A549 (cell line): ENCODE measurements at regions not wholly inside any gene's neighbourhood (a gene's known extent, or its start where the extent isn't known, plus 50 kb on each side); places are given as distances from the start of the nearest gene placed in this dataset.
"Not testable (repeated sequence)": the region's sequence is repeated elsewhere in the genome, so short reads cannot be mapped to it uniquely, and the experiment has no call there.

Experiments used
- ATAC-seq, 2 experiments: fragments of 200-7000 bp in 1 of 2; fragments of >200 bp in 1 of 2; cut with Nextera tagmentation in 1 of 2; cut with Tn5 transposase in 1 of 2; 3 replicates each; pipeline versions ENCODE4 v1.8.0 to v1.9.1; 2018 to 2020; ENCODE audit warnings: mild to moderate bottlenecking in 1 of 2, moderate library complexity in 1 of 2
- CTCF ChIA-PET: fragments of 300-600 bp; sonication (Branson Sonifier 250); formaldehyde crosslinking; extraction: SDS; loops from one replicate; lab custom pipeline; 2021; ENCODE audit warnings: antibody characterized with exemption, inconsistent platforms; lab: Yijun Ruan, JAX
- POLR2A ChIA-PET: fragments of 350-600 bp; formaldehyde crosslinking; extraction: SDS; loops from one replicate; lab custom pipeline; 2021; ENCODE audit warnings: antibody characterized with exemption, inconsistent platforms; lab: Yijun Ruan, JAX
- DNase-seq, 2 experiments: peaks; one replicate each; pipeline versions ENCODE4 v3.0.0 to v3.0.0-alpha.2; 2011 to 2016; ENCODE audit warnings: low read depth in 1 of 2, low spot score in 1 of 2
- FAIRE-seq: peaks from 2 replicates; lab custom pipeline; 2011; peaks lifted over from hg19 to GRCh38; lab: Jason Lieb, UNC
- H3K27ac ChIP-seq, 2 experiments: fragments of >200 bp; sonication (Bioruptor Twin); formaldehyde crosslinking; 3 replicates each; pipeline ENCODE4 v1.5.1; 2016 to 2017
- H3K4me1 ChIP-seq: fragments of >200 bp; sonication (Bioruptor Twin); formaldehyde crosslinking; 3 replicates; pipeline ENCODE4 v1.6.1; 2016
- H3K4me2 ChIP-seq: fragments of >200 bp; sonication (Bioruptor Twin); formaldehyde crosslinking; 3 replicates; pipeline ENCODE4 v1.6.1; 2016
- H3K4me3 ChIP-seq: fragments of >200 bp; sonication (Bioruptor Twin); formaldehyde crosslinking; 3 replicates; pipeline ENCODE4 v1.5.1; 2016
- H3K9me3 ChIP-seq: fragments of >200 bp; sonication (Bioruptor Twin); formaldehyde crosslinking; 3 replicates; pipeline ENCODE4 v1.6.1; 2016
- BHLHE40 ChIP-seq: IDR thresholded peaks from 2 replicates; pipeline ENCODE4 v1.6.1; 2012; ENCODE audit warnings: low read depth, low read length, inconsistent platforms
- CBX2 ChIP-seq: fragments of 200-600 bp; sonication (generic); IDR thresholded peaks from 2 replicates; pipeline ENCODE4 v1.6.1; 2016; ENCODE audit warnings: low read depth, mild to moderate bottlenecking, borderline replicate concordance
- CHD4 ChIP-seq: fragments of 200-600 bp; sonication (generic); IDR thresholded peaks from 2 replicates; pipeline ENCODE4 v1.6.1; 2016; ENCODE audit warnings: antibody characterized with exemption, mild to moderate bottlenecking, borderline replicate concordance
- EHMT2 ChIP-seq: fragments of 200-600 bp; sonication (generic); IDR thresholded peaks from 2 replicates; pipeline ENCODE4 v1.6.1; 2016; ENCODE audit warnings: antibody characterized with exemption, low read depth, mild to moderate bottlenecking, moderate library complexity
- GATA3 ChIP-seq: IDR thresholded peaks from 2 replicates; pipeline ENCODE4 v1.6.1; 2012; ENCODE audit warnings: borderline replicate concordance
- HEYL ChIP-seq: fragments of 250-450 bp; sonication (Bioruptor Pico); IDR thresholded peaks from 2 replicates; pipeline ENCODE4 v1.8.0; 2021; ENCODE audit warnings: mild to moderate bottlenecking, moderate library complexity
- HOXB5 ChIP-seq: fragments of 250-450 bp; sonication (Bioruptor Pico); IDR thresholded peaks from 2 replicates; pipeline ENCODE4 v1.5.0; 2020; ENCODE audit warnings: mild to moderate bottlenecking, moderate library complexity
- JUN ChIP-seq, 2 experiments: fragments of >200 bp; sonication (Bioruptor Twin); formaldehyde crosslinking; IDR thresholded peaks; 2 replicates in 1 of 2; 3 replicates in 1 of 2; pipeline ENCODE4 v1.6.1; 2016 to 2017
- JUNB ChIP-seq: fragments of >200 bp; sonication (Bioruptor Twin); formaldehyde crosslinking; IDR thresholded peaks from 2 replicates; pipeline ENCODE4 v1.6.1; 2016
- KDM1A ChIP-seq: fragments of 200-600 bp; sonication (generic); IDR thresholded peaks from 2 replicates; pipeline ENCODE4 v1.6.1; 2016; ENCODE audit warnings: low read depth, mild to moderate bottlenecking
- KDM5A ChIP-seq: fragments of 200-600 bp; sonication (generic); IDR thresholded peaks from 2 replicates; pipeline ENCODE4 v1.6.1; 2016; ENCODE audit warnings: antibody characterized with exemption, mild to moderate bottlenecking
- MAFK ChIP-seq: fragments of 450-650 bp; IDR thresholded peaks from 2 replicates; pipeline ENCODE4 v1.6.1; 2014; ENCODE audit not compliant: partially characterized antibody
- MAZ ChIP-seq: fragments of 150-350 bp; IDR thresholded peaks from 2 replicates; pipeline ENCODE4 v1.6.1; 2014; ENCODE audit warnings: antibody characterized with exemption, low read depth, low read length, borderline replicate concordance
- POLR2A ChIP-seq: IDR thresholded peaks from 2 replicates; pipeline ENCODE4 v1.6.1; 2012; ENCODE audit warnings: mild to moderate bottlenecking, low read length
- POLR2AphosphoS2 ChIP-seq: conservative IDR thresholded peaks from 2 replicates; pipeline ENCODE4 v1.6.1; 2012; ENCODE audit warnings: low read length, improper control_type of control experiment, inconsistent platforms
- RAD21 ChIP-seq, 2 experiments: fragments of >200 bp in 1 of 2; sonication (Bioruptor Twin) in 1 of 2; formaldehyde crosslinking in 1 of 2; IDR thresholded peaks in 1 of 2; conservative IDR thresholded peaks in 1 of 2; 2 replicates in 1 of 2; 3 replicates in 1 of 2; pipeline ENCODE4 v1.6.1; 2012 to 2018; ENCODE audit warnings: inconsistent platforms in 1 of 2
- RARB ChIP-seq: fragments of 250-450 bp; sonication (Bioruptor Pico); IDR thresholded peaks from 2 replicates; pipeline ENCODE4 v1.8.0; 2021; ENCODE audit warnings: mild to moderate bottlenecking, moderate library complexity
- RFX5 ChIP-seq: fragments of 450-650 bp; IDR thresholded peaks from 2 replicates; pipeline ENCODE4 v1.7.1; 2014; ENCODE audit warnings: antibody characterized with exemption, mild to moderate bottlenecking, moderate library complexity
- RNF2 ChIP-seq: fragments of 200-600 bp; sonication (generic); IDR thresholded peaks from 2 replicates; pipeline ENCODE4 v1.6.1; 2016; ENCODE audit warnings: low read depth, mild to moderate bottlenecking, antibody characterized with exemption, moderate library complexity, borderline replicate concordance
- SMC3 ChIP-seq: fragments of >200 bp; sonication (Bioruptor Twin); formaldehyde crosslinking; IDR thresholded peaks from 3 replicates; pipeline ENCODE4 v1.6.1; 2018; ENCODE audit warnings: inconsistent platforms
- SREBF2 ChIP-seq: fragments of 450-650 bp; IDR thresholded peaks from 2 replicates; pipeline ENCODE4 v1.6.1; 2014; ENCODE audit warnings: mild to moderate bottlenecking, moderate library complexity
- TFCP2L1 ChIP-seq: fragments of 250-450 bp; sonication (Bioruptor Pico); IDR thresholded peaks from 2 replicates; pipeline ENCODE4 v1.5.0; 2021; ENCODE audit warnings: mild to moderate bottlenecking
- ZNF302 ChIP-seq: fragments of 250-450 bp; sonication (Bioruptor Pico); IDR thresholded peaks from 2 replicates; pipeline ENCODE4 v1.9.0; 2021; ENCODE audit warnings: inconsistent platforms, mild to moderate bottlenecking, moderate library complexity
- ZSCAN20 ChIP-seq: fragments of 250-450 bp; sonication (Bioruptor Pico); IDR thresholded peaks from 2 replicates; pipeline ENCODE4 v1.8.0; 2022; ENCODE audit warnings: mild to moderate bottlenecking, moderate library complexity
- WGBS: methylation state at CpG from one replicate; pipeline ENCODE4 v1.1.6; 2017; ENCODE audit errors: missing lambda C conversion rate; 5-methylcytosine and 5-hydroxymethylcytosine counted together
- TF ChIP-seq, protein P1 (sequence below): fragments of 150-350 bp; IDR thresholded peaks from 2 replicates; pipeline ENCODE4 v1.6.1; 2014; ENCODE audit warnings: low read depth, mild to moderate bottlenecking, low read length
- TF ChIP-seq, protein P2 (sequence below): IDR thresholded peaks from 2 replicates; pipeline ENCODE4 v1.6.1; 2012; ENCODE audit warnings: low read depth, borderline replicate concordance
- TF ChIP-seq, protein P3 (sequence below): fragments of >200 bp; sonication (Bioruptor Twin); formaldehyde crosslinking; IDR thresholded peaks from 2 replicates; pipeline ENCODE4 v1.6.1; 2016
- TF ChIP-seq, protein P4 (sequence below): fragments of >200 bp; sonication (Bioruptor Twin); formaldehyde crosslinking; IDR thresholded peaks from 3 replicates; pipeline ENCODE4 v1.5.1; 2016

DNA sequence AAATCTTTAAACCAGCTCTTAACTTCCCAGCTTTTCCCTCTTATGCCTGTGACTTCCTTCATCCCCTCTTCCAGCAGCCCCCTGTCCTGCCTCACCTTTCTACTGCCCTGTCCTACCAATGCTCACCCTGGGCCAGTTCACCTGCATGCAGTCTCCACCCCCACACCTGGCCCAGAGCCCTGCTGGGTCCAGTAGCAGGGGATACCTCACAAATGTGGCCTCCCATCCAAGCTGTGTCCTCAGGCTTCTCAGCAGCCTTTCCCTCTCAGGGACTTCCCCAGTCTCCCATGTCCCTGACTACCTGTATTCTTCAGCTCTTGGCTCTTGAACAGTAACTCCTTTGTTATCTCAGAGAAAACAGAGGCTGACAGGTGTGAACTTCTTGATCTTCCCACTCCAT is 503.2 kb downstream of the MFSD1 start:
- H3K4me3 ChIP-seq: no peak overlapping the region
- DNase-seq (no peak), FAIRE-seq (no peak), ATAC-seq (no peak)
- H3K4me2 ChIP-seq: no peak overlapping the region
- H3K9me3 ChIP-seq: no peaks in the 10 kb centered on the region
- ChIA-PET CTCF (interaction anchor here (0.8 to 1.2 kb wide), 2 partner anchors 39 to 96 kb away, joined by 3 to 4 read pairs; no protein-coding TSS in a partner anchor), POLR2A (no interaction called here)
- H3K27ac ChIP-seq: no peak overlapping the region
- TF ChIP-seq RFX5: no peak
- no peak for TF ChIP-seq KDM5A
- no peak for TF ChIP-seq MAZ
- no peak for TF ChIP-seq GATA3
- no peak for TF ChIP-seq ZSCAN20
- no peak for TF ChIP-seq RNF2
- no peak for TF ChIP-seq BHLHE40
- TF ChIP-seq, protein P1, sequence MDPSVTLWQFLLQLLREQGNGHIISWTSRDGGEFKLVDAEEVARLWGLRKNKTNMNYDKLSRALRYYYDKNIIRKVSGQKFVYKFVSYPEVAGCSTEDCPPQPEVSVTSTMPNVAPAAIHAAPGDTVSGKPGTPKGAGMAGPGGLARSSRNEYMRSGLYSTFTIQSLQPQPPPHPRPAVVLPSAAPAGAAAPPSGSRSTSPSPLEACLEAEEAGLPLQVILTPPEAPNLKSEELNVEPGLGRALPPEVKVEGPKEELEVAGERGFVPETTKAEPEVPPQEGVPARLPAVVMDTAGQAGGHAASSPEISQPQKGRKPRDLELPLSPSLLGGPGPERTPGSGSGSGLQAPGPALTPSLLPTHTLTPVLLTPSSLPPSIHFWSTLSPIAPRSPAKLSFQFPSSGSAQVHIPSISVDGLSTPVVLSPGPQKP: no peak
- no peak for TF ChIP-seq ZNF302 (CRISPR knock-in tag)
- TF ChIP-seq HOXB5 (CRISPR knock-in tag): no peak
- TF ChIP-seq POLR2AphosphoS2: no peak
- no peak for TF ChIP-seq RARB (CRISPR knock-in tag)
- TF ChIP-seq, protein P2, sequence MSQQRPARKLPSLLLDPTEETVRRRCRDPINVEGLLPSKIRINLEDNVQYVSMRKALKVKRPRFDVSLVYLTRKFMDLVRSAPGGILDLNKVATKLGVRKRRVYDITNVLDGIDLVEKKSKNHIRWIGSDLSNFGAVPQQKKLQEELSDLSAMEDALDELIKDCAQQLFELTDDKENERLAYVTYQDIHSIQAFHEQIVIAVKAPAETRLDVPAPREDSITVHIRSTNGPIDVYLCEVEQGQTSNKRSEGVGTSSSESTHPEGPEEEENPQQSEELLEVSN: no peak
- TF ChIP-seq TFCP2L1: no peak
- TF ChIP-seq CHD4: no peak
- no peak for TF ChIP-seq JUN (IDR thresholded peaks at IDR 0.05)
- H3K4me1 ChIP-seq: no peaks in the 10 kb centered on the region

DNA sequence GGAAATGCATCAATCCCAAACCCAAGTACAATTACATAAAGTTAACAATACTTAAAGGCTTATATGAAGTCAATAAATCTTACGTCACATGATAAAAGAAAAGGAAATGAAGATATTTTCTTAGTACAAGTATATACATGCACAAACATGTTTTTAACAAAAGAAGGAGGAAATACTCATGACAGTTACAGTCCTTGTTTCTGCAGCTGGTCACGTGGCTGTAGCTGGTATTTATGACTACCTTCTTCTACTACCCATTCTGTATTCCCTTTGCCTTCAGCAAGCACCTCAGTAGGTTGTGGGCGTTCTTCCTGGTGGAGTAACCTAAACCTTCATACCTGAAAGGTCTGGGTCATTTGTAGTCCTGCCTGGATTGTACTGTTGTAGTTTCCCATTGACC is 514.9 kb downstream of the MFSD1 start:
- CTCF ChIA-PET, H3K9me3 ChIP-seq, H3K4me2 ChIP-seq, H3K4me1 ChIP-seq, H3K4me3 ChIP-seq, DNase-seq, POLR2A ChIA-PET, ATAC-seq, FAIRE-seq, H3K27ac ChIP-seq: not testable (repeated sequence)
- WGBS: 28% methylated on average over 3 of the region's 3 CpGs

DNA sequence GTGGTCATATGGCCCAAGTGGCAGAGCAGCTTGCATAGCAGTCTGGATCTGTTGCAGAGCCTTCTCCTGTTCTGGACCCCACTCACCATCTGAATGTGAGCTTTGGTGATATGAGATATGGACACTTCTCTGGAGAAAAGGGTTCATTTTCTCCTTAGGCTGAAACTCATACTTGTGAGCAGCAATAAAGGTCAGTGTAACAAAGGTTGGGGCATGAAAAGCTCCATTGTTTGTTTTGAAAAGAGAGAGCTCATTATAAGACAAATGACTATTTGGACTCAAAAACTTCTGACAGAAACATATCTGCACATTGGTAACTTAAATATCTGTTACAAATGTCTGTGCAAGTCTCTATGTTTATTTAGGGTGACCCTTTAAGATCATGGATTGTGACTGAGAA is 517.3 kb downstream of the MFSD1 start:
- POLR2A ChIA-PET: no interaction called here
- ATAC-seq (no peak), FAIRE-seq (no peak), DNase-seq (no peak)
- Histone ChIP-seq H3K4me3 (no peak overlapping the region), H3K9me3 (no peaks in the 10 kb centered on the region), H3K27ac (no peak overlapping the region), H3K4me2 (no peak overlapping the region), H3K4me1 (no peaks in the 10 kb centered on the region)
- CTCF ChIA-PET: no interaction called here
- TF ChIP-seq HEYL (no peak), SMC3 (no peak), GATA3 (no peak)

DNA sequence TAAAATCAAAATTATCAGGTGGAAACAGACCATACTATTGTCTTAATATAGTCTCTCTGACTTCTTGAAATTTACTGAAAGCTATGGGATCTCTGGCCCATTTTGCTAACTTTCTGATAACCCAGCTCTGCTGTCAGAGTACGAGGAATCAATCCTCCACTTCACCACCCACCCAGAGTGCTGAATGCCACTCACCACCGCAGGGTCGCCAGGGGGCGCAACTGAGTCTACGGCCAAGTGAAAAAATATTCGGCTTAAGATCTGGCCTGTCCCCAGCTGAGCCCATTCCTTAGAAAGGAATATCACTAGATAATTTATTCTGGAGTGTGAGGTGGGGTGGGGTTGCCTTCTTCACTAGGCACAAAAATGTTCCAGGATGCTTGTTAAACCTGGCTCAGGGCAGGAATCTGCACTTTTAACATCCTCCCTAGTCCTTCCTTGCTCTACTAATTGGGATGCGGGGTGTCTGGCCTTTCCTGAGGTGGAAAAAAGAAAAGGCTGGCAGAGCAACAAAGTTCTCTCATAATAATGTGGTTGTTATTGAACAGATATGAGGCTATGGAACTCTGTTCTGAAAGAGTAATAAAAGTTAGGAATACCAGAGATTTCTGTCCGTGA is 520.6 kb downstream of the MFSD1 start:
- no peaks in the 10 kb centered on the region for H3K9me3 ChIP-seq
- H3K4me3 ChIP-seq: no peak overlapping the region
- DNase-seq: peak; percentile 40 to 44
- ChIA-PET CTCF (interaction anchor here (0.6 to 3.7 kb wide), 13 partner anchors 10 to 715 kb away, joined by 3 to 14 read pairs (median 4); no protein-coding TSS in a partner anchor), POLR2A (no interaction called here)
- 26% methylated on average over 8 of the region's 8 CpGs for WGBS
- no peak overlapping the region for H3K4me2 ChIP-seq
- TF ChIP-seq EHMT2: no peak
- no peak for TF ChIP-seq JUNB
- TF ChIP-seq, protein P3, sequence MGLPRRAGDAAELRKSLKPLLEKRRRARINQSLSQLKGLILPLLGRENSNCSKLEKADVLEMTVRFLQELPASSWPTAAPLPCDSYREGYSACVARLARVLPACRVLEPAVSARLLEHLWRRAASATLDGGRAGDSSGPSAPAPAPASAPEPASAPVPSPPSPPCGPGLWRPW: no peak
- TF ChIP-seq JUN (IDR thresholded peaks at IDR 0.05): no peak
- no peak for TF ChIP-seq CBX2
- no peak for TF ChIP-seq KDM1A
- TF ChIP-seq, protein P4, sequence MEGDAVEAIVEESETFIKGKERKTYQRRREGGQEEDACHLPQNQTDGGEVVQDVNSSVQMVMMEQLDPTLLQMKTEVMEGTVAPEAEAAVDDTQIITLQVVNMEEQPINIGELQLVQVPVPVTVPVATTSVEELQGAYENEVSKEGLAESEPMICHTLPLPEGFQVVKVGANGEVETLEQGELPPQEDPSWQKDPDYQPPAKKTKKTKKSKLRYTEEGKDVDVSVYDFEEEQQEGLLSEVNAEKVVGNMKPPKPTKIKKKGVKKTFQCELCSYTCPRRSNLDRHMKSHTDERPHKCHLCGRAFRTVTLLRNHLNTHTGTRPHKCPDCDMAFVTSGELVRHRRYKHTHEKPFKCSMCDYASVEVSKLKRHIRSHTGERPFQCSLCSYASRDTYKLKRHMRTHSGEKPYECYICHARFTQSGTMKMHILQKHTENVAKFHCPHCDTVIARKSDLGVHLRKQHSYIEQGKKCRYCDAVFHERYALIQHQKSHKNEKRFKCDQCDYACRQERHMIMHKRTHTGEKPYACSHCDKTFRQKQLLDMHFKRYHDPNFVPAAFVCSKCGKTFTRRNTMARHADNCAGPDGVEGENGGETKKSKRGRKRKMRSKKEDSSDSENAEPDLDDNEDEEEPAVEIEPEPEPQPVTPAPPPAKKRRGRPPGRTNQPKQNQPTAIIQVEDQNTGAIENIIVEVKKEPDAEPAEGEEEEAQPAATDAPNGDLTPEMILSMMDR: peak; percentile 57
- peak; percentile 61 for TF ChIP-seq SMC3
- no peak for TF ChIP-seq POLR2A
- no peak for TF ChIP-seq MAZ
- TF ChIP-seq RAD21 (conservative IDR thresholded peaks at IDR 0.05 in 1 of 2, IDR thresholded peaks at IDR 0.05 in 1 of 2): peak; percentile 26 to 59; a peak in 4 of 5 replicates
- TF ChIP-seq MAFK: no peak
- TF ChIP-seq SREBF2: no peak
- TF ChIP-seq KDM5A: no peak
- TF ChIP-seq, all 56 proteins: peak for 3
- ATAC-seq (peak; percentile 43 to 85; a peak in 4 of 6 replicates), FAIRE-seq (no peak)
- Histone ChIP-seq H3K4me1 (no peaks in the 10 kb centered on the region), H3K27ac (no peak overlapping the region)
